ENCODE measurements at regions not wholly inside any gene's neighbourhood (a gene's known extent, or its start where the extent isn't known, plus 50 kb on each side); places are given as distances from the start of the nearest gene placed in this dataset.
"Not testable (repeated sequence)": the region's sequence is repeated elsewhere in the genome, so short reads cannot be mapped to it uniquely, and the experiment has no call there.

DNA sequence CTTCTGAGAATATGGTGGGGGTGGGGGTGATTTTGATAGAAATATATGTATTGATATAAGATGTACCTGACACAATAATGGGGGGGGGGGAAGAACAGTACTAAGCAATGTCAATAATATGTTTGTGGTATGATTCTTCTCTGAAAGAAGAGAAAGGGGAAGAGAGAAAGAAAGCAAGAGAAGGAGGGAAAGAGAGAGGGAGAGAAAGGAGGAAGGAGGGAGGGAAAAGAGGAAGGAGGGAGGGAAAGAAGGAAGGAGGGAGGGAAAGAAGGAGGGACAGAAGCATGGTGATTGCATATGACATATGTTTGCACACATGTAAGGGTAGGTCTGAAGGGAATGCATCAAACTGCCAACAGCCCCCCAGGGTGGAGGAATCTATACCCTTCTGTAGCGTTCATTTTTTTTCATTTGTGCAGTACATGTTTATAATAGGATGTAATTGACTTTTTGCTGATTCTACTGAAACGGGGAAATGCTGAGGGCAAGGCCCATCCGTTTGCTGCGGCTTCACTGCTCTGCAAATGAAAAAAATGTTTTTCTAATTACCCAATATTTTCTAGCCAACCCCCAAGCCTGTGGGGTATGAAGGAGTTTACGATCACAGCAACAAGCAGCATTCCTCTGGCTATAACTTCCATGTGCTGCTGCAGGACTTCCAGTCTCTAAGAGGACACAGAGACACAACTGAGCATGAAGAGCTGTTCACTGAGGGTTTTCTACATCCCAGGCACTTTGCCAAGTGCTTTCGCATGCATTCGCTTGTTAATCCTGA, 119.3 kb upstream of the ZC3H12A start:
- Histone ChIP-seq H3K27ac (ENCODE audit: low read depth in 2 of 2, low read length in 2 of 2) (no peak overlapping the region), H3K9ac (ENCODE audit: low read depth in 1 of 2, low read length in 2 of 2) (no peak overlapping the region), H3K36me3 (ENCODE audit: control insufficient read depth in 2 of 2, insufficient read depth in 2 of 2, low read length in 2 of 2) (no peaks in the 10 kb centered on the region), H3K27me3 (ENCODE audit: control insufficient read depth in 2 of 2, insufficient read depth in 2 of 2, low read length in 2 of 2) (peaks cover 0 to 3% of the 10 kb centered on the region in 2 donors), H3K9me3 (ENCODE audit: control insufficient read depth in 2 of 2, low read length in 2 of 2) (no peaks in the 10 kb centered on the region), H3K4me3 (ENCODE audit: low read length in 2 of 2) (no peak overlapping the region), H3K4me1 (ENCODE audit: control insufficient read depth in 2 of 2, insufficient read depth in 2 of 2, low read length in 2 of 2) (no peaks in the 10 kb centered on the region)

- Histone ChIP-seq H3K27ac (ENCODE audit: low read depth in 2 of 2, low read length in 2 of 2) (no peak overlapping the region), H3K36me3 (ENCODE audit: control insufficient read depth in 2 of 2, insufficient read depth in 2 of 2, low read length in 2 of 2) (no peaks in the 10 kb centered on the region), H3K4me1 (ENCODE audit: control insufficient read depth in 2 of 2, insufficient read depth in 2 of 2, low read length in 2 of 2) (no peaks in the 10 kb centered on the region), H3K9me3 (ENCODE audit: control insufficient read depth in 2 of 2, low read length in 2 of 2) (no peaks in the 10 kb centered on the region), H3K4me3 (ENCODE audit: low read length in 2 of 2) (no peak overlapping the region), H3K9ac (ENCODE audit: low read depth in 1 of 2, low read length in 2 of 2) (no peak overlapping the region), H3K27me3 (ENCODE audit: control insufficient read depth in 2 of 2, insufficient read depth in 2 of 2, low read length in 2 of 2) (peaks cover 3 to 14% of the 10 kb centered on the region in 2 donors)
Observed at GRCh38 chr1:37358992-37359391, 115.4 kb upstream of the ZC3H12A start.

GRCh38 chr1:37360011-37360410, 114.4 kb upstream of the ZC3H12A start:
- Histone ChIP-seq H3K27me3 (ENCODE audit: control insufficient read depth in 2 of 2, insufficient read depth in 2 of 2, low read length in 2 of 2) (peaks cover 5 to 14% of the 10 kb centered on the region in 2 donors), H3K9me3 (ENCODE audit: control insufficient read depth in 2 of 2, low read length in 2 of 2) (no peaks in the 10 kb centered on the region)

GRCh38 chr1:37362594-37363385, 111.6 kb upstream of the ZC3H12A start:
- Histone ChIP-seq H3K9ac (ENCODE audit: low read depth in 1 of 2, low read length in 2 of 2) (no peak overlapping the region), H3K4me1 (ENCODE audit: control insufficient read depth in 2 of 2, insufficient read depth in 2 of 2, low read length in 2 of 2) (no peaks in the 10 kb centered on the region), H3K36me3 (ENCODE audit: control insufficient read depth in 2 of 2, insufficient read depth in 2 of 2, low read length in 2 of 2) (no peaks in the 10 kb centered on the region), H3K4me3 (ENCODE audit: low read length in 2 of 2) (no peak overlapping the region), H3K27me3 (ENCODE audit: control insufficient read depth in 2 of 2, insufficient read depth in 2 of 2, low read length in 2 of 2) (peaks cover 3 to 14% of the 10 kb centered on the region in 2 donors), H3K9me3 (ENCODE audit: control insufficient read depth in 2 of 2, low read length in 2 of 2) (no peaks in the 10 kb centered on the region), H3K27ac (ENCODE audit: low read depth in 2 of 2, low read length in 2 of 2) (no peak overlapping the region)

More at GRCh38 chr1:37360011-37360410, 114.4 kb upstream of the ZC3H12A start:
- no peaks in the 10 kb centered on the region for H3K4me1 ChIP-seq (ENCODE audit: control insufficient read depth in 2 of 2, insufficient read depth in 2 of 2, low read length in 2 of 2)
- no peak overlapping the region for H3K4me3 ChIP-seq (ENCODE audit: low read length in 2 of 2)
- no peaks in the 10 kb centered on the region for H3K36me3 ChIP-seq (ENCODE audit: control insufficient read depth in 2 of 2, insufficient read depth in 2 of 2, low read length in 2 of 2)
- H3K27ac ChIP-seq (ENCODE audit: low read depth in 2 of 2, low read length in 2 of 2) = no peak overlapping the region
- no peak overlapping the region for H3K9ac ChIP-seq (ENCODE audit: low read depth in 1 of 2, low read length in 2 of 2)

DNA sequence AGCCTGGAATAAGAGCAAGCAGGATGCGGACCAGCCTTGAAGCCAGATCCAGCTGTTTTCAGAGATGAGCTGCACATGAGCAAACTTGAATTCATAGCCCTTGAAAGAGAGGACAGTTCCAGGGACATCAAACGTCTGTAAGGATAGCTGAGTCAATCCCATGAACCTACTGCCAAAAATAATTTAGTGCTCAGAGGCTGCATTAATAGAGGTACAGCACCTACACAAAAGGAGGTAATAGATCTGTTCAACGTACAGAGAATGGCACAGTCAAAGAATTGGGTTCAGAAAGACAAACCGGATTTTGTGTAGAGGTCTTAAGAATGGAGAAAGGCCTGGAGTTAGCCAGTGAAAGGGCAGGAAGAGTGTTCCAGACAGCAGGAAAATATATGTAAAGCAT, 110.8 kb upstream of the ZC3H12A start:
- Histone ChIP-seq H3K4me3 (ENCODE audit: low read length in 2 of 2) (no peak overlapping the region), H3K27me3 (ENCODE audit: control insufficient read depth in 2 of 2, insufficient read depth in 2 of 2, low read length in 2 of 2) (peaks cover 3 to 14% of the 10 kb centered on the region in 2 donors), H3K27ac (ENCODE audit: low read depth in 2 of 2, low read length in 2 of 2) (no peak overlapping the region), H3K9ac (ENCODE audit: low read depth in 1 of 2, low read length in 2 of 2) (no peak overlapping the region), H3K36me3 (ENCODE audit: control insufficient read depth in 2 of 2, insufficient read depth in 2 of 2, low read length in 2 of 2) (no peaks in the 10 kb centered on the region), H3K9me3 (ENCODE audit: control insufficient read depth in 2 of 2, low read length in 2 of 2) (no peaks in the 10 kb centered on the region), H3K4me1 (ENCODE audit: control insufficient read depth in 2 of 2, insufficient read depth in 2 of 2, low read length in 2 of 2) (no peaks in the 10 kb centered on the region)

GRCh38 chr1:37368665-37369315, 105.6 kb upstream of the ZC3H12A start:
- not testable (repeated sequence) for H3K36me3 ChIP-seq (ENCODE audit: control insufficient read depth in 2 of 2, insufficient read depth in 2 of 2, low read length in 2 of 2); H3K9me3 ChIP-seq (ENCODE audit: control insufficient read depth in 2 of 2, low read length in 2 of 2); H3K9ac ChIP-seq (ENCODE audit: low read depth in 1 of 2, low read length in 2 of 2); H3K4me1 ChIP-seq (ENCODE audit: control insufficient read depth in 2 of 2, insufficient read depth in 2 of 2, low read length in 2 of 2); H3K27ac ChIP-seq (ENCODE audit: low read depth in 2 of 2, low read length in 2 of 2); H3K27me3 ChIP-seq (ENCODE audit: control insufficient read depth in 2 of 2, insufficient read depth in 2 of 2, low read length in 2 of 2); H3K4me3 ChIP-seq (ENCODE audit: low read length in 2 of 2)

- Histone ChIP-seq H3K9ac (ENCODE audit: low read depth in 1 of 2, low read length in 2 of 2) (no peak overlapping the region), H3K4me3 (ENCODE audit: low read length in 2 of 2) (no peak overlapping the region), H3K9me3 (ENCODE audit: control insufficient read depth in 2 of 2, low read length in 2 of 2) (no peaks in the 10 kb centered on the region), H3K4me1 (ENCODE audit: control insufficient read depth in 2 of 2, insufficient read depth in 2 of 2, low read length in 2 of 2) (no peaks in the 10 kb centered on the region), H3K36me3 (ENCODE audit: control insufficient read depth in 2 of 2, insufficient read depth in 2 of 2, low read length in 2 of 2) (no peaks in the 10 kb centered on the region), H3K27ac (ENCODE audit: low read depth in 2 of 2, low read length in 2 of 2) (no peak overlapping the region), H3K27me3 (ENCODE audit: control insufficient read depth in 2 of 2, insufficient read depth in 2 of 2, low read length in 2 of 2) (peaks cover 0 to 2% of the 10 kb centered on the region in 2 donors)
Observed at GRCh38 chr1:37372302-37372701, 102.1 kb upstream of the ZC3H12A start.

- no peaks in the 10 kb centered on the region for H3K4me1 ChIP-seq (ENCODE audit: control insufficient read depth in 2 of 2, insufficient read depth in 2 of 2, low read length in 2 of 2)
Observed at GRCh38 chr1:37372711-37373110, 101.7 kb upstream of the ZC3H12A start.

DNA sequence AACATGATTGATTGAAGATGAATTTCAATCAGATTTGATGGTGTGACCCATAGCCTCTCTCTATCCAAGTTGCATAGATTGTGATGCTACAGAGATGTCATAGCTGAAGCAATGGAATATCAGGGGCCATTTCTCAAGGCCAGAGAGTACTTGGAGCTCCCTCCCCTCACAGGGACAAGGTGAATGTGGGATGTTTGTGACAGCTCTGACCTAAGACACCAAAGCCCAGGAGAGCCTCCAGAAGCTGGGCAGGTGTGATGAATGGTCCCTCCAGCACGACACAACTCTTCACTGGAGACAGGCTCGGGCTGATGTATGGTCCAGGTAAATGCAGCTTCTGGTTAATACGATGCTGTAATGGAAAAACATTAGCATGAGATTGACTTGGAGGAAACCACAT, 101.0 kb upstream of the ZC3H12A start:
- H3K4me3 ChIP-seq (ENCODE audit: low read length in 2 of 2) = no peak overlapping the region
- no peaks in the 10 kb centered on the region for H3K4me1 ChIP-seq (ENCODE audit: control insufficient read depth in 2 of 2, insufficient read depth in 2 of 2, low read length in 2 of 2)
- H3K9ac ChIP-seq (ENCODE audit: low read depth in 1 of 2, low read length in 2 of 2) = no peak overlapping the region
- no peaks in the 10 kb centered on the region for H3K9me3 ChIP-seq (ENCODE audit: control insufficient read depth in 2 of 2, low read length in 2 of 2)
- no peak overlapping the region for H3K27ac ChIP-seq (ENCODE audit: low read depth in 2 of 2, low read length in 2 of 2)
- peaks cover 0 to 2% of the 10 kb centered on the region in 2 donors for H3K27me3 ChIP-seq (ENCODE audit: control insufficient read depth in 2 of 2, insufficient read depth in 2 of 2, low read length in 2 of 2)
- no peaks in the 10 kb centered on the region for H3K36me3 ChIP-seq (ENCODE audit: control insufficient read depth in 2 of 2, insufficient read depth in 2 of 2, low read length in 2 of 2)

More at GRCh38 chr1:37372711-37373110, 101.7 kb upstream of the ZC3H12A start:
- Histone ChIP-seq H3K36me3 (ENCODE audit: control insufficient read depth in 2 of 2, insufficient read depth in 2 of 2, low read length in 2 of 2) (no peaks in the 10 kb centered on the region), H3K4me3 (ENCODE audit: low read length in 2 of 2) (no peak overlapping the region), H3K9me3 (ENCODE audit: control insufficient read depth in 2 of 2, low read length in 2 of 2) (no peaks in the 10 kb centered on the region), H3K27me3 (ENCODE audit: control insufficient read depth in 2 of 2, insufficient read depth in 2 of 2, low read length in 2 of 2) (peaks cover 0 to 2% of the 10 kb centered on the region in 2 donors), H3K27ac (ENCODE audit: low read depth in 2 of 2, low read length in 2 of 2) (no peak overlapping the region), H3K9ac (ENCODE audit: low read depth in 1 of 2, low read length in 2 of 2) (no peak overlapping the region)

- H3K36me3 ChIP-seq (ENCODE audit: control insufficient read depth in 2 of 2, insufficient read depth in 2 of 2, low read length in 2 of 2); H3K27ac ChIP-seq (ENCODE audit: low read depth in 2 of 2, low read length in 2 of 2); H3K4me3 ChIP-seq (ENCODE audit: low read length in 2 of 2); H3K27me3 ChIP-seq (ENCODE audit: control insufficient read depth in 2 of 2, insufficient read depth in 2 of 2, low read length in 2 of 2); H3K9me3 ChIP-seq (ENCODE audit: control insufficient read depth in 2 of 2, low read length in 2 of 2); H3K4me1 ChIP-seq (ENCODE audit: control insufficient read depth in 2 of 2, insufficient read depth in 2 of 2, low read length in 2 of 2); H3K9ac ChIP-seq (ENCODE audit: low read depth in 1 of 2, low read length in 2 of 2): not testable (repeated sequence)
Observed at GRCh38 chr1:37380546-37380945, 93.8 kb upstream of the ZC3H12A start.

Data from mucosa of rectum (tissue), 2 donors.